Stimulated activated CD8-positive, alpha-beta memory T cell treated with anti-CD3 and anti-CD28 coated beads, Interleukin-7, amount 100 ng/mL, for 24 hours (primary cell): ENCODE measurements at regions not wholly inside any gene's neighbourhood (a gene's known extent, or its start where the extent isn't known, plus 50 kb on each side); places are given as distances from the start of the nearest gene placed in this dataset.

Source experiments
- DNase-seq: peaks from one replicate; pipeline ENCODE4 v3.0.0-alpha.2; 2020; ENCODE audit warnings: low read depth

DNA sequence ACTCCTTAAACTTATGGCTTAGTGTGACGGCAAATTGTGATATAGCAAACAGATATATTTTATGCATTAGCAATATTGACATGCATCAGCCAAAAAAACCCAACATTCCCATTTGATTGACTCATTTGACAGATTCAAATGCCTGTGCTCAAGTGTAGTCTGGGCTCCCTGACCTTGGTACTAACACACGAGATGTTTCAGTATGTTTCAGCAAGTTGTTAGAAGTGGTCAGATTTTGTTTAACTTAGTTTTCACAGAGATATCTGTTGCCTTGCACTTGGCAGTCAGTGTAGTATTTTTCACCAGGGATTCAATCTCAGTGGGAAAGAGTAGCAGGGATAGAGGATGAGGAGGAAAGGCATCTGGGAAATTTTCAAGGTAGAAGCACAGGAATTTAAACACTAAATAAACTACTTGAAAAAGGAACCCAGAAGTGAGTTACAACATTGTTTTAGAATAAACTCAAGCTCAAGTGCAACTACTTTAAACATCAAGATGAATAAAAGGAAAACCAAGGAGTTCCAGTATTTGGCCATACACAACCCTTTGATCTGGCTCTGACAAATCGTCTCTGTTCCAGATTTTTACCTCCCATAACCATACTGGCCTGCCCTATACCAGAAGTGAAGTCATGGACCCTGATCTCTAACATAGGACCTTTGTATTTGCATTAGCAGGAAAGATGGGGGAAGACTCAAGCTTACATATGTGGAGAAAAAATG is 56.5 kb upstream of the BLID start:
- DNase-seq = no peak

DNA sequence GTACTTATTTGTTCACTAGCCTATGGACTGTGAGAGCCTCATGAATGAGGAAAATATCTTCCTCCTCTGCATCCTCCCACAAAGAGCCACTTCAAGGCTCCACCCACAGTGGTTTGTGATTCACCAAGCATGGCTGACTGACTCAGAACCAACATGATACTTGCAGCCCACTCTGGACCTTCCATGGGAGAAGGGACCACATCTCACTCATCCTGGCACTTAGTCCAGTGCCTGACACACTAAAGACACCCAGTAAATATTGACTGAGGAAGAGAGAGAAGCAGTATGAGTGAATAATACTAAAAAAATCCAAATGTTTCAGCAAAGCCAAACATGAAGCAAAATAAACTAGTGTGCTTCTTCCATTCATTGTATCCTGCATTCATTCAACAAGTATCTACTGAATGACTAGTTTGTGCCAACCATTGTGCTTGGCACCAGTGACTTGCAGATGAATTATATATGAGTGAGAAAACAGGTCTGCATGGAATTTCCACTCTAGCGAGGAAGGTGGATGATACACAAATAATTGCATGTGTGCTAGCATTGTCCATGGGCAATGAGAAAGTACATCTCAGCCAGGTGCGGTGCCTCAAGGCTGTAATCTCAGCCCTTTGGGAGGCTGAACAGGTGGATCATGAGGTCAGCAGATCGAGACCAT is 54.9 kb upstream of the BLID start:
- DNase-seq = no peak

DNA sequence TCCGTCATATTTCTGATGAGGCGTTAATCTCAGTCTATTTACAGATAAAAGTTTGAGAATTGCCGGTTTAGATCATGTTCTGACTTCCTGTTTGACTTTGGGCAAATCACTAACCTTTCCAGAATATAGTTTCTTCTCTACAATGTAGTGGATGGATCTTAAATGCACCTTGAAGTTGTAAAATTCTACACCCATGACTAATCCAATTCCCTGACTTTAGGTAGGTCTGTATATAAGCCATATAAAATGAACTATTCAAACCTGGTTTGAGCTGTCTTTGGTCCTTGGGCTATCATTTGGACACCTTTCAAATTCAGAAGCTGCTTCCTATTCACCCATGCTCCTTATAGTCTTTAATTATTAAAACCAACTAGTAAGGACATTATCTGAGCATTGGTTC is 52.2 kb upstream of the BLID start:
- DNase-seq = no peak

DNA sequence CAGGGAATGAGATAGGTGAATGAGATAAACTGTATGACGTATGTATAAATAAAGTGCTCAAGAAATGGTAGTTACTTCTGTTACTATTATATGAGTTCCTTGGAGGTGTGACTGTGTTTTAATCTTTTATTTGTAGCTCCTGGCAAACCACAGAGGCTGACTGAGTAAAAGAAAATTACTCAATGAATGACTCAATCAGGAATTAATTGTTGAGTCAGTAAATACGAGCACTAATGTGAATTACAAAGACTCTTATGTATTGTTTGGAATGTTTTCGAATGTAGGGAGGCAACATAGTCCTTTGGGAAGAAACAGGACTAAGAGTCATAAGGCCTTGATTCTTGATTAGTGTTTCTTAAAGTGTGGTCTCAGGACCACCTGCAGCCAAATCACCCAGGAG is 51.1 kb upstream of the BLID start:
- DNase-seq = no peak

DNA sequence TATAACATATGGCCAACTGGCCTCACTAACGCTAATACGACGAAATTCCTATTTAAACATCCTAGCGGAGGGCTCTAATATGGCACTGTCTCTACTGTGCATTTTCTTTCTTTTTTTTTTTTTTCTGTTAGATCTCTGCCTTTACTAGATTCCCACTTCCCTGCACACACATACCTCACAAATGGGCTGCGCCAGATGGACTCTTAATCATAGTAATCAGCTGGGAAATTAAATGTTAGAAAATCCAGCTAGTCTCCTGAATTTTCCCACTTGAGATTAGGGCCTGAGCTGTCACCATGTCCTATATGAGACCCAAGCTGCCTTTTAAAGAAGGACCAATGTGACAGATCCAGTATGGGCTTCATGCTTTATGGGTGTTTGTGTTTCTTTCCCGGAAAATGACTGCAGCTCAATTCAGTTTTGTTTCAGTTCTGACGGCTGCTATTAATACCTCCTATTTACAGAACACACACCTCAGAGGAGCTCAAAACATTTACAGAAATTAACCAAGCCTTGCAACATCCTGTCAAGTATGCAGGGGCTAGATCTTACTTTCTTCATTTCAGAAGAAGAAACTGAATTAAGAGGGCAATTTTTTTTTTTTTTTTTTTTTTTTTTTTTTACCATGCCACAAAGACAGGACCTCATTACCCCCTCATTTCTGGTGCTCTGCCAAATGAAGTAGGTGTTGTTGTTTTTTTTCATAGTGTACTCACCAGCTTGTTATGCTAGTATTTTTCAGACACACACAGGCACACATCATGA is 49.8 kb upstream of the BLID start:
- DNase-seq = no peak
